ENCODE measurements at regions not wholly inside any gene's neighbourhood (a gene's known extent, or its start where the extent isn't known, plus 50 kb on each side); places are given as distances from the start of the nearest gene placed in this dataset.

DNA sequence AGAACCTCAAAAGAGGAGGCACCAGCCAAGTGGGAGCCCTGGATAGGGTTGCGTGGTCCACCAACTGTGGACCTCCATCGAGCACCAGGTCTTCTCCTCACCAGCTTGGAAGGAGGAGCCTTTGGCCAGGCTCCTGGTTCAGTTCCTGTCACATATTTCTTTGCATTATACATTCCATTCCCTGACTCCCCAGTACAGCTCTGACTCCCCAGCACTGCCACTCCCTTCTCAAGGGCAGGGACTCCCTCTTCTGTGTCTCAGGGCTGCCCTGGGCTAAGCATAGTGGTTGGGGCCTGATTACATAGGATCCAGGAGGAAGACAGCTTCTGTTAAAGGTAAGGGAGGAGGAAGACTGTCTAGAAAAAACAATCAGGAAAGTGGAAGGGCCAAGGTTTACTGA lies 91.1 kb downstream of the MRPL14 start:
- no peak for TF ChIP-seq TCF7L2 (IDR thresholded peaks at IDR 0.05; ENCODE audit: low read depth, low read length)
- TF ChIP-seq, protein P1, sequence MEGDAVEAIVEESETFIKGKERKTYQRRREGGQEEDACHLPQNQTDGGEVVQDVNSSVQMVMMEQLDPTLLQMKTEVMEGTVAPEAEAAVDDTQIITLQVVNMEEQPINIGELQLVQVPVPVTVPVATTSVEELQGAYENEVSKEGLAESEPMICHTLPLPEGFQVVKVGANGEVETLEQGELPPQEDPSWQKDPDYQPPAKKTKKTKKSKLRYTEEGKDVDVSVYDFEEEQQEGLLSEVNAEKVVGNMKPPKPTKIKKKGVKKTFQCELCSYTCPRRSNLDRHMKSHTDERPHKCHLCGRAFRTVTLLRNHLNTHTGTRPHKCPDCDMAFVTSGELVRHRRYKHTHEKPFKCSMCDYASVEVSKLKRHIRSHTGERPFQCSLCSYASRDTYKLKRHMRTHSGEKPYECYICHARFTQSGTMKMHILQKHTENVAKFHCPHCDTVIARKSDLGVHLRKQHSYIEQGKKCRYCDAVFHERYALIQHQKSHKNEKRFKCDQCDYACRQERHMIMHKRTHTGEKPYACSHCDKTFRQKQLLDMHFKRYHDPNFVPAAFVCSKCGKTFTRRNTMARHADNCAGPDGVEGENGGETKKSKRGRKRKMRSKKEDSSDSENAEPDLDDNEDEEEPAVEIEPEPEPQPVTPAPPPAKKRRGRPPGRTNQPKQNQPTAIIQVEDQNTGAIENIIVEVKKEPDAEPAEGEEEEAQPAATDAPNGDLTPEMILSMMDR (IDR thresholded peaks at IDR 0.05) = no peak

Data from Panc1 (cell line).